ENCODE measurements at regions not wholly inside any gene's neighbourhood (a gene's known extent, or its start where the extent isn't known, plus 50 kb on each side); places are given as distances from the start of the nearest gene placed in this dataset.

- TF ChIP-seq GABPA (IDR thresholded peaks at IDR 0.05 in 1 of 2, conservative IDR thresholded peaks at IDR 0.05 in 1 of 2) (no peak), ZBTB33 (IDR thresholded peaks at IDR 0.05) (no peak), CTCF (IDR thresholded peaks at IDR 0.05; ENCODE audit: low read depth, low read length, missing input control) (no peak), NR2F2 (IDR thresholded peaks at IDR 0.05) (no peak), YY1 (IDR thresholded peaks at IDR 0.05) (no peak), JUND (IDR thresholded peaks at IDR 0.05) (no peak)
Observed at GRCh38 chr3:110344487-110344886, 727.1 kb upstream of the NECTIN3 start.
